H9 (cell line): ENCODE measurements at regions not wholly inside any gene's neighbourhood (a gene's known extent, or its start where the extent isn't known, plus 50 kb on each side); places are given as distances from the start of the nearest gene placed in this dataset.

Experiments used
- DNase-seq: peaks from one replicate; pipeline ENCODE4 v3.0.0-alpha.2; 2017
- H2AFZ ChIP-seq: one replicate; pipeline ENCODE4 v1.6.1; 2013; ENCODE audit warnings: mild to moderate bottlenecking, low read length, control low read depth, moderate library complexity
- H2AK5ac ChIP-seq: 2 replicates; pipeline ENCODE4 v1.6.1; 2013; ENCODE audit warnings: low read length, control low read depth, mixed read lengths; ENCODE audit not compliant: insufficient read length
- H2BK120ac ChIP-seq: one replicate; pipeline ENCODE4 v1.6.1; 2013; ENCODE audit warnings: low read depth, mild to moderate bottlenecking, low read length, control low read depth, inconsistent platforms; ENCODE audit not compliant: poor library complexity, severe bottlenecking
- H2BK12ac ChIP-seq: 2 replicates; pipeline ENCODE4 v1.6.1; 2013; ENCODE audit warnings: low read length, control low read depth, mixed read lengths, low read depth; ENCODE audit not compliant: insufficient read length
- H2BK15ac ChIP-seq: 2 replicates; pipeline ENCODE4 v1.6.1; 2013; ENCODE audit warnings: low read depth, low read length, control low read depth
- H2BK20ac ChIP-seq: one replicate; pipeline ENCODE4 v1.6.1; 2013; ENCODE audit warnings: low read depth, mild to moderate bottlenecking, low read length, control low read depth, inconsistent platforms; ENCODE audit not compliant: poor library complexity, severe bottlenecking
- H2BK5ac ChIP-seq: 2 replicates; pipeline ENCODE4 v1.6.1; 2013; ENCODE audit warnings: low read length, control low read depth, mixed read lengths; ENCODE audit not compliant: insufficient read length
- H3K14ac ChIP-seq: 2 replicates; pipeline ENCODE4 v1.6.1; 2013; ENCODE audit warnings: low read length, control low read depth; ENCODE audit not compliant: insufficient read depth
- H3K18ac ChIP-seq: 2 replicates; pipeline ENCODE4 v1.6.1; 2013; ENCODE audit warnings: low read depth, mild to moderate bottlenecking, mixed read lengths, low read length, control low read depth; ENCODE audit not compliant: insufficient read length
- H3K23ac ChIP-seq: 2 replicates; pipeline ENCODE4 v1.6.1; 2013; ENCODE audit warnings: low read length, control low read depth, mixed read lengths, low read depth; ENCODE audit not compliant: insufficient read length
- H3K23me2 ChIP-seq: 2 replicates; pipeline ENCODE4 v1.6.1; 2013; ENCODE audit warnings: low read depth, mild to moderate bottlenecking, mixed read lengths, low read length, control low read depth; ENCODE audit not compliant: insufficient read length, poor library complexity, severe bottlenecking
- H3K27ac ChIP-seq: 2 replicates; pipeline ENCODE4 v1.5.1; 2013; ENCODE audit warnings: low read length, control low read depth, mixed read lengths, low read depth; ENCODE audit not compliant: insufficient read length
- H3K27me3 ChIP-seq: 2 replicates; pipeline ENCODE4 v1.6.1; 2013; ENCODE audit warnings: low read length, control low read depth, inconsistent platforms; ENCODE audit not compliant: insufficient read depth
- H3K4ac ChIP-seq: 2 replicates; pipeline ENCODE4 v1.6.1; 2013; ENCODE audit warnings: low read depth, mild to moderate bottlenecking, control low read depth, inconsistent platforms, low read length, moderate library complexity
- H3K4me1 ChIP-seq: 2 replicates; pipeline ENCODE4 v1.6.1; 2013; ENCODE audit warnings: low read length, control low read depth, inconsistent platforms; ENCODE audit not compliant: insufficient read depth
- H3K4me2 ChIP-seq: 2 replicates; pipeline ENCODE4 v1.6.1; 2013; ENCODE audit warnings: low read length, control low read depth, mixed read lengths; ENCODE audit not compliant: insufficient read length, insufficient read depth
- H3K56ac ChIP-seq: 2 replicates; pipeline ENCODE4 v1.6.1; 2013; ENCODE audit warnings: low read depth, mild to moderate bottlenecking, mixed read lengths, low read length, control low read depth; ENCODE audit not compliant: insufficient read length
- H3K79me1 ChIP-seq: 2 replicates; pipeline ENCODE4 v1.6.1; 2013; ENCODE audit warnings: low read depth, mild to moderate bottlenecking, moderate library complexity, low read length, control low read depth, inconsistent platforms; ENCODE audit not compliant: insufficient read depth, poor library complexity, severe bottlenecking
- H3K79me2 ChIP-seq: 2 replicates; pipeline ENCODE4 v1.6.1; 2013; ENCODE audit warnings: low read length, control low read depth, inconsistent platforms; ENCODE audit not compliant: insufficient read depth
- H3K9ac ChIP-seq: 2 replicates; pipeline ENCODE4 v1.6.1; 2013; ENCODE audit warnings: low read length, control low read depth, mixed read lengths; ENCODE audit not compliant: insufficient read length; ENCODE audit errors: extremely low read depth
- H3K9me3 ChIP-seq: one replicate; pipeline ENCODE4 v1.6.1; 2013; ENCODE audit warnings: low read depth, low read length, inconsistent platforms; ENCODE audit not compliant: control insufficient read depth
- H3T11ph ChIP-seq: one replicate; pipeline ENCODE4 v1.6.1; 2013; ENCODE audit warnings: mild to moderate bottlenecking, low read length, control low read depth, inconsistent platforms
- H4K20me1 ChIP-seq: one replicate; pipeline ENCODE4 v1.6.1; 2013; ENCODE audit not compliant: control insufficient read depth, insufficient read length, insufficient read depth
- H4K5ac ChIP-seq: 2 replicates; pipeline ENCODE4 v1.6.1; 2013; ENCODE audit warnings: low read depth, mild to moderate bottlenecking, mixed read lengths, low read length, control low read depth; ENCODE audit not compliant: insufficient read length
- H4K8ac ChIP-seq: replicated peaks from 2 replicates; pipeline ENCODE4 v1.6.1; 2013; ENCODE audit warnings: low read length, control low read depth, mixed read lengths, low read depth; ENCODE audit not compliant: insufficient read length
- H4K91ac ChIP-seq: 2 replicates; pipeline ENCODE4 v1.6.1; 2013; ENCODE audit warnings: low read depth, mild to moderate bottlenecking, moderate library complexity, mixed read lengths, low read length, control low read depth; ENCODE audit not compliant: insufficient read length
- H3K27ac Mint-ChIP-seq, 3 experiments: 2 replicates in 2 of 3; 3 replicates in 1 of 3; pipeline ENCODE4 v1.8.0; 2020 to 2021; ENCODE audit warnings: mixed read lengths in 3 of 3, mild to moderate bottlenecking in 1 of 3, moderate library complexity in 1 of 3
- H3K27me3 Mint-ChIP-seq: 2 replicates; pipeline ENCODE4 v1.8.0; 2021; ENCODE audit warnings: low read depth, mild to moderate bottlenecking, moderate library complexity, mixed read lengths
- H3K36me3 Mint-ChIP-seq, 3 experiments: 2 replicates in 2 of 3; 3 replicates in 1 of 3; pipeline ENCODE4 v1.8.0; 2020 to 2021; ENCODE audit warnings: low read depth in 3 of 3, mixed read lengths in 3 of 3; ENCODE audit not compliant: insufficient read depth in 1 of 3
- H3K4me1 Mint-ChIP-seq, 2 experiments: 2 replicates each; pipeline ENCODE4 v1.8.0; 2020; ENCODE audit warnings: mixed read lengths in 2 of 2
- H3K4me3 Mint-ChIP-seq, 2 experiments: 2 replicates in 1 of 2; 3 replicates in 1 of 2; pipeline ENCODE4 v1.8.0; 2020 to 2021; ENCODE audit warnings: mild to moderate bottlenecking in 2 of 2, mixed read lengths in 2 of 2, moderate library complexity in 1 of 2
- H3K9me3 Mint-ChIP-seq, 2 experiments: 2 replicates in 1 of 2; 3 replicates in 1 of 2; pipeline ENCODE4 v1.8.0; 2020; ENCODE audit warnings: mild to moderate bottlenecking in 2 of 2, mixed read lengths in 2 of 2, moderate library complexity in 1 of 2
- WGBS: extraction: QIAGEN DNeasy Blood & Tissue Kit; methylation state at CpG from one replicate; pipeline ENCODE4 v1.1.7; 2013; ENCODE audit warnings: missing lambda C conversion rate, low lambda C conversion rate, mixed read lengths; ENCODE audit not compliant: insufficient read length; ENCODE audit errors: extremely low coverage; 5-methylcytosine and 5-hydroxymethylcytosine counted together
- TF ChIP-seq, protein P1 (sequence below): fragments of 200-600 bp; sonication (generic); conservative IDR thresholded peaks from 3 replicates; pipeline ENCODE4 v1.8.0; 2021; ENCODE audit warnings: antibody characterized with exemption, mild to moderate bottlenecking

DNA sequence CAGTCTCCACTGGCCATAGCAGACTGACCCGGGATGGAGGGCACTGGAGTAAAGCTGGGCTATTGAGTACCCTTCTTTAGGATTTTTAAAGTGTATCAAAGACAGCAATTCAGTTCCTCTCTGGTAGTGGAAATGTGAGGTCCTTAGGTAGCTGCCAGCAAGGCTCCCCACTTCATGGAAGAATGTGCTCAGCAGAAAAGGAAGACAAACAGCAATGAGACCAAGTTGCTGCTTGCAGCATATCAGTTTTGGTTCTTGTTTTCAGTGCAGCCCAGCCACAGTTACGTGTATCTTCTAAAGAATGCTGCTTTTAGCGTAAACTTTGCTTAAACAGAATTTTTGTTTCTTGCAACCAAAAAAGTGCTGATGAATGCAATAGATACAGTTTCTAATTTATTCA lies 374.0 kb upstream of the CBLB start:
- TF ChIP-seq, protein P1, sequence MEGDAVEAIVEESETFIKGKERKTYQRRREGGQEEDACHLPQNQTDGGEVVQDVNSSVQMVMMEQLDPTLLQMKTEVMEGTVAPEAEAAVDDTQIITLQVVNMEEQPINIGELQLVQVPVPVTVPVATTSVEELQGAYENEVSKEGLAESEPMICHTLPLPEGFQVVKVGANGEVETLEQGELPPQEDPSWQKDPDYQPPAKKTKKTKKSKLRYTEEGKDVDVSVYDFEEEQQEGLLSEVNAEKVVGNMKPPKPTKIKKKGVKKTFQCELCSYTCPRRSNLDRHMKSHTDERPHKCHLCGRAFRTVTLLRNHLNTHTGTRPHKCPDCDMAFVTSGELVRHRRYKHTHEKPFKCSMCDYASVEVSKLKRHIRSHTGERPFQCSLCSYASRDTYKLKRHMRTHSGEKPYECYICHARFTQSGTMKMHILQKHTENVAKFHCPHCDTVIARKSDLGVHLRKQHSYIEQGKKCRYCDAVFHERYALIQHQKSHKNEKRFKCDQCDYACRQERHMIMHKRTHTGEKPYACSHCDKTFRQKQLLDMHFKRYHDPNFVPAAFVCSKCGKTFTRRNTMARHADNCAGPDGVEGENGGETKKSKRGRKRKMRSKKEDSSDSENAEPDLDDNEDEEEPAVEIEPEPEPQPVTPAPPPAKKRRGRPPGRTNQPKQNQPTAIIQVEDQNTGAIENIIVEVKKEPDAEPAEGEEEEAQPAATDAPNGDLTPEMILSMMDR, result no peak
- Mint-ChIP-seq H3K27me3 (no peaks in the 10 kb centered on the region), H3K4me3 (no peak overlapping the region), H3K4me1 (no peaks in the 10 kb centered on the region), H3K27ac (no peak overlapping the region), H3K36me3 (no peaks in the 10 kb centered on the region), H3K9me3 (peaks cover 0 to 5% of the 10 kb centered on the region in 2 experiments; a peak in 2 of 5 replicates)
- H3K23ac ChIP-seq, result no peak overlapping the region
- no CpG with 5 or more reads among the region's 3 CpGs for WGBS
- H3K56ac ChIP-seq, result no peak overlapping the region
- H3K27ac ChIP-seq, result no peak overlapping the region
- no peaks in the 10 kb centered on the region for H3K9me3 ChIP-seq
- no peaks in the 10 kb centered on the region for H3K23me2 ChIP-seq
- no peak overlapping the region for H2BK120ac ChIP-seq
- H3K4me1 ChIP-seq, result no peaks in the 10 kb centered on the region; the same call in 1 of the 2 replicates
- H4K8ac ChIP-seq, result no peak overlapping the region
- no peaks in the 10 kb centered on the region for H3K79me2 ChIP-seq
- no peak overlapping the region for H4K5ac ChIP-seq
- no peak for DNase-seq
- H3K14ac ChIP-seq, result no peak overlapping the region
- no peak overlapping the region for H3K18ac ChIP-seq
- no peak overlapping the region for H3T11ph ChIP-seq
- no peaks in the 10 kb centered on the region for H3K27me3 ChIP-seq
- no peak overlapping the region for H4K91ac ChIP-seq
- H2BK12ac ChIP-seq, result no peak overlapping the region
- no peak overlapping the region for H3K4me2 ChIP-seq
- no peak overlapping the region for H3K9ac ChIP-seq
- H3K79me1 ChIP-seq, result no peaks in the 10 kb centered on the region
- no peak overlapping the region for H2AK5ac ChIP-seq
- H2BK15ac ChIP-seq, result no peak overlapping the region
- no peak overlapping the region for H2AFZ ChIP-seq
- H3K4ac ChIP-seq, result no peak overlapping the region
- no peaks in the 10 kb centered on the region for H4K20me1 ChIP-seq
- no peak overlapping the region for H2BK20ac ChIP-seq
- H2BK5ac ChIP-seq, result no peak overlapping the region
